GM21737 (cell line): ENCODE measurements at regions not wholly inside any gene's neighbourhood (a gene's known extent, or its start where the extent isn't known, plus 50 kb on each side); places are given as distances from the start of the nearest gene placed in this dataset.

ENCODE experiments used
- ATAC-seq: cut with Tn5 transposase; IDR thresholded peaks from one replicate; pipeline ENCODE4 v1.9.1; 2021; ENCODE audit warnings: mild to moderate bottlenecking, moderate library complexity; ENCODE audit not compliant: unreplicated experiment

- ATAC-seq = no peak
Measured at GRCh38 chr3:26345613-26346012, 277.0 kb upstream of the LRRC3B start.

DNA sequence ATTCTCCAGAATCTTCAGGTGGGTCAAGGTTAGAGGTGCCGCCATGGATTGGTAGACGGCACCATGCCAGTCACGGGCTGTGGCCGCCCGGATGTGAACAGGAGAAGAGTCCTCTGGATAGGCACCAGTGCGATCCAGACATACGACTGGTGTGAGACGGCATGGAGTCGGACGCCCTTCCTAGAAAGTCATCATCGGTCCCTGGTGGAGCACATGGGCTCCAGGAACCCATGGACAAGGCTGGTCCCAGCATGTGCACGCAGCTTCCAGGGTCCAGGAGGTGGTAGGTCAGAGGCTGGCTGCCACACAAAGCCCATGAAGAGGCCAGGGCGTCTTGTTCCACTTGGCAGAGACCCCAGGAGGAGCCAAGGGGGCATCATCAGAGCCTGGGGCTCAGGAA, 276.1 kb upstream of the LRRC3B start:
- ATAC-seq = no peak

DNA sequence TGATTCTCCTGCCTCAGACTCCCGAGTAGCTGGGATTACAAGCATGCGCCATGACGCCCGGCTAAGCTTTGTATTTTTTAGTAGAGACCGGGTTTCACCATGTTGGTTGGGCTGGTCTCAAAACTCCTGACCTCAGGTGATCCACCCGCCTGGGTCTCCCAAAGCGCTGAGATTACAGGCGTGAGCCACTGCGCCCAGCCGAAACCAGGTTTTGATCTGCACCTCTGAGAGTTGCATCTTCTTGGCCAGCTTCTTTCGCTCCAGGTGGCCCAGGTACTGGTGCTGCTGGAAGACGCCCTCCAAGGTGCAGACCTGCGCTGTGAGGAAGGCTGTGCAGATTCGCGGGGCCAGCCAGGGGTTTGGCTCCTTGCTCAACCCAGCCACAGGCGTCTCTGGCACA, 275.4 kb upstream of the LRRC3B start:
- ATAC-seq = no peak

GRCh38 chr3:26350853-26351252, 271.7 kb upstream of the LRRC3B start:
- no peak for ATAC-seq

DNA sequence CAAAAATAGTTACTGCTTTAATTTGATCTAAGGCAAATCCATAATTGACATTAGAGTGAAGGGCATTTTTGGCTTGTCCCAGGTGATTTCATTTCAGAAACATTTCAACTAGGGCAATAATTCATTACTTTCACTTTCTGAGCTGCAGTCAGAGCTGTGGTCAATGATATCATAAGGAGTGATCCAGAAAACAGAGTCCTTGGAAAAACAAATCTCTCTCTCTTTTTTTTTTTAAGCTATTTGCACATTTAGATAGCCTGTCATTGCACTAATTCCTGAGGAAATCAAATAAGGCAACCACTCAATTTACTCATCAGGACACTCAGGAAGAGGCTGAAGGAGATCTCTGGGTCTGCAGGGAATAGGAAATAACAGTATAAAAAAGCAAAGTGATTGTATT, 269.5 kb upstream of the LRRC3B start:
- no peak for ATAC-seq

GRCh38 chr3:26358405-26358804, 264.2 kb upstream of the LRRC3B start:
- no peak for ATAC-seq

DNA sequence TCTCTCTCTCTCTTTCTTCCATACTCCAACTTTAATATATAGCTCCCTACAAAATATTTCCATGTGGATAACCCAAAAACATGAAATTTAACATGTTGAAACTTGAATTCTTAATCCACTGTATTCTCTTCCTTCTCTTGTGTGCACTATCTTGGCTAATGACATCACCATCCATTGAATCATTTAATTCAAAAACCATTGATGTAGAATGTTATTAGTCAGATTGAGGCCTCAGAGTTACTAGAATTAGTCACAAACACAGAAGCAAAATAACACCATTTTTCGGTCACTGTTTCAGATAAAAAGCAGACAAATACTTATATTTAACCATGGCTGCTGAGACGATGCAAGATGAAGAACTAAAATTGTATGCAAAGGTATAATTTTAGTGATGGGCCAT, 256.9 kb upstream of the LRRC3B start:
- ATAC-seq = no peak

- ATAC-seq = no peak
Measured at GRCh38 chr3:26368312-26368711, 254.3 kb upstream of the LRRC3B start.

- ATAC-seq = no peak
Measured at GRCh38 chr3:26369133-26369532, 253.4 kb upstream of the LRRC3B start.

DNA sequence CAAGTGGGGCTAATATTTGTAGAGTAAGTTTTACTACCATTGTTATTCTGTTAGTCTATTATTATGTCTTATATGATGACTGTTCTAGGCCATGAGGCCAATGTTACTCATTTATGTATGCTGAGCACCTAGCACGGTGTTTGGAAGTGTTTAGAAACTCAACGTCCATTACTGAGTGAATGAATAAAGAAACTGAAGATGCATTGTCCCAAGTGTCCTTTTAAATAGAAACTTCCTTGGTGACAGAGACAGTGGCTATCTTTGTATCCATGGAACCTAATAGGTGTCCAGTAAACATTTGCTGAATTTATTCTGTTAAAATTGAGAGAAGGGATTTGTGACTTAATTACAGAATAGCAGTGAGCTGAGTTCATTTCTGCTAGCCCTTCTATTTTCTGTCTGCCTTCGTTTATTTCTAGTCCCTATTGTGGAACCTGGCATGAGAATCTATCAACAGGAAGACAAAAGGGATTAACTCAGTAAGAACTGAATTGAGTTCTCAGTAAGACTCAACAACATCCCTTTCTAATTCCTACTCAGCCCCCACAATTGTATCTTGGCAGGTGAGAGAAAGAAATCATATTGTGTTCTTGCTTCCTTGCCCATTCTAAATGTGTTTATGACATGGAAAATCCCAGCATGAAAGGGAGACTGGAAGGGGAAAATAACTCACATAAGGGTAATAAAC, 246.6 kb upstream of the LRRC3B start:
- ATAC-seq = no peak

DNA sequence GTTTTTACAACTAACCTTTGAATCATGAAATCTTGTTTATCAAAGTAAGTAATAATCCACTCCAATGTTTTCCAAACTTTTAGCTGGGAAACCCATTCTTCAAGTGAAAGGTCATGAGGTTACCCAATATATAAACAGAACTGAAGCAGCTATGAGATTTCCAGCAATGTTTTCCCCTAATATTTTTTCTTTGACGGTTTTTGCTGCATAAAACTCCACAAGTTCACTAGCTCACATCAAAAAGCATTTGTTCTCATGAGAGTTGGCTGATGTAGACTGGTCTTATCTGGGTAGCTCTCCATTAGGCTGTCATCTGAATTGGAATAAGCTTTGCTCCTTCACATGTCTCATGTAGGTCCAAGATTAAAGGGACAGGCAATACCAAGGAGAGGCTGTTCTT, 241.2 kb upstream of the LRRC3B start:
- no peak for ATAC-seq

- no peak for ATAC-seq
Measured at GRCh38 chr3:26406636-26407035, 215.9 kb upstream of the LRRC3B start.

DNA sequence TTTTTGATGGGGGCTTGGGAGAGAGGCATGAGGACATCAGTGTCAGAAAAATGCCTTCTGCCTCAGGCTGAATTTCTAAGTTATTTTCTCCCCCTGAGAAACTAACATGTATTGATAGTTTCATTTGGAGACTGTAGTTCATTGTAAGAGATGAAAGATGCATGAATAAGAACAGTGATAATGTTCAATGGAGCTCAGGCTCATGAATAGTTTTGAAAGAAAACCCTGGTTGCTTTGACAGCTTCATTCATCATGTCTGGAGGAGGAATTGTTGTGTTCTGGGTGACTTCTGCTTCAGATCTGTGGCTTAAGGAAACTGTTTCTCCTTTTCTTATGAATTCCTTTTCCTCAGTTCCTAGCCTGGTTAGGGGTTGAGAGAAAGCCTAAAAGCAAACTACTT, 204.0 kb upstream of the LRRC3B start:
- no peak for ATAC-seq

- ATAC-seq = no peak
Measured at GRCh38 chr3:26422415-26422814, 200.2 kb upstream of the LRRC3B start.

DNA sequence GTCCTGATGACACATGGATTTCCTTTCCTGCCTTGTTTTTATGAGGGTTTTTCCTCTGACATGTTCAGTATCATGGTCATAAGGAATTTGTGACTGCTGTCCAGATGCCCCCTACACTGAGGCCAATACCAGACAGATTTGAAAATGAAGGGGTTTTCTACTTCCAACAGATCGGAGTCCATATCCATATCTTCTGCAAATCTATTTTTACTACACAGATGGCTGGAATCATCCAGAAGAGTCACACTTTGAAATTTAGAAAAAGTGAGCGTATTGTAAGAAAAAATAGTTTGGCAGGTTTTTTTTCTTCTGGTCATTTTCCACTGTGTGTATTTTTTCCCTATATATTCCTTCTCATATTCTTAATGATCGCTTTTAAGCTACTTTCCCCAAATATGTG, 197.5 kb upstream of the LRRC3B start:
- ATAC-seq = no peak

GRCh38 chr3:26428992-26429391, 193.6 kb upstream of the LRRC3B start:
- no peak for ATAC-seq

- ATAC-seq = no peak
Measured at GRCh38 chr3:26437678-26438077, 184.9 kb upstream of the LRRC3B start.

GRCh38 chr3:26438325-26438940, 184.1 kb upstream of the LRRC3B start:
- no peak for ATAC-seq

GRCh38 chr3:26438981-26439884, 183.3 kb upstream of the LRRC3B start:
- ATAC-seq = no peak

- ATAC-seq = no peak
Measured at GRCh38 chr3:26449996-26450395, 172.6 kb upstream of the LRRC3B start.

- ATAC-seq = no peak
Measured at GRCh38 chr3:26452363-26452762, 170.2 kb upstream of the LRRC3B start.

GRCh38 chr3:26460985-26461384, 161.6 kb upstream of the LRRC3B start:
- no peak for ATAC-seq
